ENCODE measurements at regions not wholly inside any gene's neighbourhood (a gene's known extent, or its start where the extent isn't known, plus 50 kb on each side); places are given as distances from the start of the nearest gene placed in this dataset.

DNA sequence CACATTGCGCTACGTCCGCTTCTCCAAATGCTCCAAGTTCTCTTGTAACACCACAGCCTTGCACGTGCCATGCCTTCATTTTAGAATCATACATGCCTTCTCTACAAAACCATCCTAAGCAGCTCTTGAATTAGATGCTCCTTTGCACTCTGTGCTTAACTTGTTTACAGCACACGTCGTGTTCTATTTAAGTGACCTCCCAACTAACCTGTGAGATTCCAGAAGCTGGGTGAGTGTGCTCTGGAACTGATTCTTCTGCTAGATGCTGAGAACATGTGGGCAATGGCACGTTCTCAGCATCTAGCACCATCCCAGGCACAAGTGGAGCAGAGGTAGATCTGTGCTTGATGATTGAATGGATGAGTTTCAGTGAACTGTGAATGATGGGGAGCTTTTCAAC, 100.0 kb upstream of the NEDD9 start:
- ATAC-seq = no peak
- DNase-seq (ENCODE audit: low spot score) = no peak

GRCh38 chr6:11331111-11331510, 98.6 kb upstream of the NEDD9 start:
- DNase-seq (ENCODE audit: low spot score) (no peak), ATAC-seq (no peak)

- DNase-seq (ENCODE audit: low spot score) (no peak), ATAC-seq (peak; percentile 47)
Observed at GRCh38 chr6:11330413-11330760, 97.9 kb upstream of the NEDD9 start.

DNA sequence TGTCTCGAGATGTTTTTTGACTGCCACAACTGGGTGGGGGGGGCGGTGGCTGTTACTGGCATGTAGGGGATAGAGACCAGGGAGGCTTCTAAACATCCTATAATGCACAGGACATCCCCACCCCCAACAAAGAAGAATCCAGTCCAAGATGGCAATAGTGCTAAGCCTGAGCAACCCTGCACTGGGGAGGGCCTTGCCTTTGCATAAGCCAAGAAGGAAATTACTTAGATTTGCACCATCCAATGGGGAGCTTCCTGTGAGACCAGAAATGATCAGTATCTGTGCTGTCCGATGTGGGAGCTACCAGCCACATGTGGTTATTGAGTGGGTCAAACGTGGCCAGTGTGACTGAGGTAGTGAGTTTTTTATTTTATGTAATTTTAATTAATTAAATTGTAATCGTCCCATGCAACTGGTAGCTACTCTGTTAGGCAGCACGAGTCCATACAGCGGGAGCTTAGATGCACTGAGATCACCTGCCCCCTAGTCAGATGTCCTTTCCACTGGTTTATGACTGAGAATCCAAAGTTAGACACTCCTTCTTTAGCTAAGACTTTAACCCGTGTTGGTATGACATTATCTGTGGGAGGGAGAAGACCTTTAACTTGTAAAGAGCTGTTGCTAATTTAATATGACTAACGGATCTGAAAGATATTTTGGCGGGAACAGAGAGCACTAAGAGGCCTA, 97.4 kb upstream of the NEDD9 start:
- DNase-seq (ENCODE audit: low spot score) = no peak
- ATAC-seq = no peak

GRCh38 chr6:11328613-11329247, 96.3 kb upstream of the NEDD9 start:
- ATAC-seq (no peak), DNase-seq (ENCODE audit: low spot score) (no peak)

GRCh38 chr6:11327961-11328360, 95.5 kb upstream of the NEDD9 start:
- ATAC-seq = no peak
- DNase-seq (ENCODE audit: low spot score) = no peak

DNA sequence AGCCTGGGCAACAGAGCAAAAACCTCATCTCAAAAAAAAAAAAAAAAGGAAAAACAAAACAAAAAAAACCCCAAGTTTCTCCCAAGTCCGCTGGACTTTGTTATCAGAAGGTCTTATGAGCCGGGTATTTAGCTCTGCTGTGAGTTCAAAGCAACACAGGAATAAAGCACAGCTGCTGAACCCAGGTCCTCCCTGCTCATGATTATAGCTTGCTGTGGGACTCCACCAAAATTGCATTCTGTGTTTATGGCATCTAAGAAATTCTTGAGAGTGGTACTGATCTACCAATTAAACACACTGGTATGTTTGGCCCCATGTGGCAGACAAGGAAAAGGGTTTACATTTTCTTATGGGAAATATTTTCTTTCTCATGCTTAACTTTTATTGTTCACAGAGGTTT, 93.6 kb upstream of the NEDD9 start:
- ATAC-seq (no peak), DNase-seq (ENCODE audit: low spot score) (no peak)

DNA sequence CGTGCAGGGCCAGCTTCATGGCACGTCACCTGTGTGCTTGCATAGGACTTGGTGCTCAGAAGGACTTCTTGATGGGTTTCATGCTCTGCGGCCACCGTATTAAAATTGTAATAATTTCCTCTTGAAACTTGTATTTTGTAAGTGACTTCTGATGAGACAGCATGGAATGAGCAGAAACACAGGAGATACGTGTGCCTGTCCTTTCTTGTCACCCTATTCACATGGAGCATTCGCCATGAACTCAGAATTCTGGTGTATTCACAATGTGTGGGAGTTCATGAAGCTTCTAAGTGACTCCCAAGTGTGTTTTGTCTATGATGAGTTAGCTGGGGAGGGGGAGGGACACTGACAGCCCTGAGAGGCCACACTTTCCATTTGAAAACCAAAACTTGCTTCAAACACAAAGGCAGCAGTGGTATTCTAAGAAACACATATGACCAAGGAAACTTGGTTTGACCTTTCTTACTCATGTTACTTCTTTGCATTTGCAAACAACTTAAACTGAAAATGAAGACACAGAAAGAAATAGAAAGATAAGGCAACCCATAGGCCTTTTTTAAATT, 92.1 kb upstream of the NEDD9 start:
- DNase-seq (ENCODE audit: low spot score) (no peak), ATAC-seq (no peak)

GRCh38 chr6:11323666-11324452, 91.4 kb upstream of the NEDD9 start:
- peak; percentile 57 for DNase-seq (ENCODE audit: low spot score)
- peak; percentile 90 for ATAC-seq

DNA sequence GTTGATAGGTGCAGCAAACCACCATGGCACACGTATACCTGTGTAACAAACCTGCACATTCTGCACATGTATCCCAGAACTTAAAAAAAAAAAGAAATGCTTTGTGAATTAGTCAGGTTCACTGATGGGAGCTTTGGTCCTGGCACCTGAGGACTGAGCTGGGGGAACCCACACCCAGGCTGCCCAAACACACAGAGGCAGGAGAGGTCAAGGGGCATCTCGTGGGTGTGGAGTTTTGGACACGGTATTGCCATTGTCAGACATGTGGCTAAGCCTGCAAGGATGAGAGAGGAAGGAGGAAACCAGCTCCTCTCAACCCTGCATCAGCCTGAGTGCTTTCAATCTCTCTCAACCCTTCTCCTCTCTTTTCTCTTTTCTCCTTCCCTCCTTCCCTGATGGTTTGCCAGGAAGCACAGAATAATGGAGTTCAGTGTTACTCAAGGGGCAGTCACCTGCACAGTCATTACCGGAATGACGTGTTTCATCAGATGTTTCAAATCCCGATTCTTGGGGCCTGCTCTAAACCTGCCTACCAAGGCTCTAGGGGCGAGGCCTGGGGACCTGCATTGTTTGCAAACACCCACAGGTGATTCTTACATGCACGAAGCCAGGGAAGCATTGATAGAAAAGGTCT, 89.9 kb upstream of the NEDD9 start:
- ATAC-seq (no peak), DNase-seq (ENCODE audit: low spot score) (no peak)

GRCh38 chr6:11320914-11321597, 88.6 kb upstream of the NEDD9 start:
- DNase-seq (ENCODE audit: low spot score) (no peak), ATAC-seq (no peak)

DNA sequence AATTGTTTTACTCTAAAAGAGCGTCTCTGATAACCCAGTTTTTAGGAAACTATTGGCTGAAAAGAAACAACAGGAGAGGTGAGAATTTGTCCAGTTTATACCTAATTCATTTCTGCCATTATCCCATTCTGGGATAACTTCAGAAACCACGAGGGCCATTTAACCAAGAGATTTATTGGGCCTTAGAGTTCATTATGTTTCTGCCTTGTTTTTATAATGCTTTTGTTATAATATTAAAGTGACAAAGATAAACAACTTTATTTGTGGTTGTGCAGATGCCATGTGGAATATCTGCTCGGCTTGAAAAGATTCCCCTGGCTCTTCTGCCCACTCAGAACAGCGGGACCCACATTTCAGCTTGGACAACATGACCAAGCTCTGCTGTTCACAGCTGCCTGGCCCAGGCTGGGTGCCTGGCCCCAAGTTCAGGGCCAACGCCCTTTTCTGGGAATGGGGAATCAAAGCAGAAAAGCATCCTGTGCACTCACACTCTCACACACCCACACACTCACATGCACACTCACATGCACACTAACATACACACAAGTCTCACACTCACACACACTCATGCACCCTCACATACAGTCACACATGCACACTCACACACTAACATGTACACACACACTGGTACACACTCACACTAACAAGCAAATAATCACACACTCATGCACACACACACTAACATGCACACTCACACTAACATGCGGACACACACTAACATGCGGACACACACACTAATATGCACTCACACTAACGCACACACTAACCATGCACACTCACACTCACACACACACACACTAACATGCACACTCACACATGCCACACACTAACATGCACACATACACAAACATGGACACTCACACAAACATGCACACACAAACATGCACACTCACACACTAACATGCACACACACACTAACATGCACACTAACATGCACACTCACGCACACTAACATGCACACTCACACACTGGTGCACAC, 86.7 kb upstream of the NEDD9 start:
- ATAC-seq (no peak), DNase-seq (ENCODE audit: low spot score) (no peak)

- ATAC-seq = peak; percentile 51
- DNase-seq (ENCODE audit: low spot score) = no peak
Observed at GRCh38 chr6:11317885-11318771, 85.7 kb upstream of the NEDD9 start.

GRCh38 chr6:11315743-11316437, 83.4 kb upstream of the NEDD9 start:
- ATAC-seq (no peak), DNase-seq (ENCODE audit: low spot score) (no peak)

DNA sequence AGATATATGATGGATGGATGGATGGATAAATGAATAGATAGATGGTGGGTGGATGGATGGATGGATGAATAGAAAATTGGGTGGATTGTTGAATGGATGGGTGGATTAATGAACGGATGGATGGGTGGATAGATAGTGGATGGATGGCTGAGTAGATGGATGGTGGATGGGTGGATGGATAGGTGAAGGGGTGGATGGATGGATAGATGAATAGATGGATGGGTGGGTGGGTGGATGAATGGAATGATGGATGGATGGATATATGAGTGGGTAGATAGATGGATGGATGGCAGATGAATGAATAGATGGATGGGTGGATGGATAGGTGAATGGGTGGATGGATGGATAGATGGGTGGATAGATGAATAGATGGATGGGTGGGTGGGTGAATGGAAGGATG, 80.7 kb upstream of the NEDD9 start:
- DNase-seq (ENCODE audit: low spot score) (no peak), ATAC-seq (no peak)

GRCh38 chr6:11311970-11312369, 79.5 kb upstream of the NEDD9 start:
- no peak for ATAC-seq
- no peak for DNase-seq (ENCODE audit: low spot score)

GRCh38 chr6:11309947-11310665, 77.6 kb upstream of the NEDD9 start:
- no peak for ATAC-seq
- no peak for DNase-seq (ENCODE audit: low spot score)

All from left lobe of liver (tissue), 2 donors.